Smooth muscle cell (in vitro differentiated cells): ENCODE measurements at regions not wholly inside any gene's neighbourhood (a gene's known extent, or its start where the extent isn't known, plus 50 kb on each side); places are given as distances from the start of the nearest gene placed in this dataset.

Experiments used
- DNase-seq: peaks from one replicate; lab custom pipeline; 2025; ENCODE audit not compliant: unreplicated experiment; lab: John Stamatoyannopoulos, UW
- H2AFZ ChIP-seq: fragments of 200-600 bp; sonication (generic); 2 replicates; pipeline ENCODE4 v1.6.0; 2016; ENCODE audit warnings: antibody characterized with exemption, low read depth, mild to moderate bottlenecking
- H3F3A ChIP-seq: fragments of 200-600 bp; sonication (generic); 2 replicates; pipeline ENCODE4 v1.6.0; 2017; ENCODE audit warnings: antibody characterized with exemption, low read depth
- H3K27ac ChIP-seq: fragments of 200-600 bp; sonication (generic); 2 replicates; pipeline ENCODE4 v1.5.1; 2016; ENCODE audit warnings: low read depth, mild to moderate bottlenecking
- H3K27me3 ChIP-seq: fragments of 200-600 bp; sonication (generic); 2 replicates; pipeline ENCODE4 v1.6.1; 2016; ENCODE audit warnings: low read depth, mild to moderate bottlenecking
- H3K36me3 ChIP-seq: fragments of 200-600 bp; sonication (generic); 2 replicates; pipeline ENCODE4 v1.5.1; 2016; ENCODE audit warnings: low read depth
- H3K4me1 ChIP-seq: fragments of 200-600 bp; sonication (generic); 2 replicates; pipeline ENCODE4 v1.5.1; 2016; ENCODE audit warnings: low read depth
- H3K4me2 ChIP-seq: fragments of 200-600 bp; sonication (generic); 2 replicates; pipeline ENCODE4 v1.6.0; 2016; ENCODE audit warnings: mild to moderate bottlenecking
- H3K4me3 ChIP-seq: fragments of 200-600 bp; sonication (generic); 2 replicates; pipeline ENCODE4 v1.5.1; 2016; ENCODE audit warnings: mild to moderate bottlenecking
- H3K79me2 ChIP-seq: fragments of 200-600 bp; sonication (generic); 2 replicates; pipeline ENCODE4 v1.6.0; 2016; ENCODE audit warnings: low read depth, mild to moderate bottlenecking
- H3K9ac ChIP-seq: fragments of 200-600 bp; sonication (generic); 2 replicates; pipeline ENCODE4 v1.6.0; 2016; ENCODE audit warnings: low read depth
- H3K9me3 ChIP-seq: fragments of 200-600 bp; sonication (generic); replicated peaks from 2 replicates; pipeline ENCODE4 v1.5.1; 2016; ENCODE audit warnings: low read depth
- H4K20me1 ChIP-seq: fragments of 200-600 bp; sonication (generic); 2 replicates; pipeline ENCODE4 v1.6.0; 2016; ENCODE audit warnings: low read depth
- CTCF ChIP-seq: fragments of 200-600 bp; sonication (generic); IDR thresholded peaks from 2 replicates; pipeline ENCODE4 v1.5.1; 2017; ENCODE audit warnings: borderline replicate concordance, mild to moderate bottlenecking, antibody characterized with exemption; ENCODE audit not compliant: insufficient read depth, poor library complexity, severe bottlenecking
- WGBS: methylation state at CpG from one replicate; pipeline ENCODE4 v1.1.7; 2016; ENCODE audit warnings: low lambda C conversion rate; 5-methylcytosine and 5-hydroxymethylcytosine counted together

- no peak for TF ChIP-seq CTCF
- H3K9ac ChIP-seq: no peak overlapping the region
Measured at GRCh38 chr5:166330036-166330435, 1961.4 kb upstream of the WWC1 start.

GRCh38 chr5:166331521-166331920 is 1959.9 kb upstream of the WWC1 start:
- Histone ChIP-seq H3K27me3 (no peaks in the 10 kb centered on the region), H3F3A (no peaks in the 10 kb centered on the region), H3K4me1 (no peaks in the 10 kb centered on the region), H3K9me3 (no peaks in the 10 kb centered on the region), H3K36me3 (no peaks in the 10 kb centered on the region), H3K9ac (no peak overlapping the region), H3K27ac (no peak overlapping the region), H4K20me1 (no peaks in the 10 kb centered on the region), H3K4me3 (no peak overlapping the region), H3K4me2 (no peak overlapping the region), H3K79me2 (no peaks in the 10 kb centered on the region), H2AFZ (no peak overlapping the region)
- 93% methylated on average over 4 of the region's 4 CpGs for WGBS
- DNase-seq: no peak
- no peak for TF ChIP-seq CTCF

More at GRCh38 chr5:166330036-166330435, 1961.4 kb upstream of the WWC1 start:
- Histone ChIP-seq H3K36me3 (no peaks in the 10 kb centered on the region), H3K27me3 (no peaks in the 10 kb centered on the region), H2AFZ (no peak overlapping the region), H3K4me1 (no peaks in the 10 kb centered on the region), H4K20me1 (no peaks in the 10 kb centered on the region), H3K4me2 (no peak overlapping the region), H3K27ac (no peak overlapping the region), H3K9me3 (no peaks in the 10 kb centered on the region), H3K79me2 (no peaks in the 10 kb centered on the region), H3F3A (no peaks in the 10 kb centered on the region), H3K4me3 (no peak overlapping the region)
- no peak for DNase-seq

DNA sequence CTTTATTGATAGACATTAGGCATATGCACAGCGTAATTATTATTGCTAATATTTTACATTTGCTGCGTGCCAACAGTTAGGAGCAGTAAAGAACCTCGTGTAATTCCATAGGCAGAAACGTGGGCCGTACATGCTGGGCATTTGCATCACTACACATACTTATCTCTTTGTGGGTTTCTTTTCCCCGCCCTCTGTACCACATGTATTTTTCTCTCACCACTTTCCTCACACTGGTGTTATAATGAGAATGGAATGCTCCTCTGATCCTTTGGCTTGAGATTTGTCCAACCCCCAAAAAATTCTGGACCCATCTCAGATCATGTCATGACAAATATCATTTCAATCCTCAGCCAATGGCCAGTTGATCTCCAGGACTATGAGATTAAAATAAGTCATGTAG is 1952.6 kb upstream of the WWC1 start:
- no peak overlapping the region for H3K9ac ChIP-seq
- H3K9me3 ChIP-seq: no peaks in the 10 kb centered on the region
- H3K4me2 ChIP-seq: no peak overlapping the region
- H3F3A ChIP-seq: no peaks in the 10 kb centered on the region
- 65% methylated on average over 6 of the region's 6 CpGs for WGBS
- DNase-seq: no peak
- no peaks in the 10 kb centered on the region for H3K27me3 ChIP-seq
- TF ChIP-seq CTCF: no peak
- no peak overlapping the region for H3K4me3 ChIP-seq
- peaks cover 3% of the 10 kb centered on the region for H3K4me1 ChIP-seq
- no peak overlapping the region for H2AFZ ChIP-seq
- H3K36me3 ChIP-seq: no peaks in the 10 kb centered on the region
- no peaks in the 10 kb centered on the region for H4K20me1 ChIP-seq
- no peaks in the 10 kb centered on the region for H3K79me2 ChIP-seq
- H3K27ac ChIP-seq: no peak overlapping the region

- Histone ChIP-seq H3K36me3 (no peaks in the 10 kb centered on the region), H3K79me2 (no peaks in the 10 kb centered on the region), H4K20me1 (no peaks in the 10 kb centered on the region), H3K9me3 (no peaks in the 10 kb centered on the region), H3K9ac (no peak overlapping the region), H3K27me3 (no peaks in the 10 kb centered on the region), H3K4me2 (no peak overlapping the region), H3K4me3 (no peak overlapping the region), H2AFZ (no peak overlapping the region), H3K27ac (no peak overlapping the region), H3K4me1 (peaks cover 3% of the 10 kb centered on the region), H3F3A (no peaks in the 10 kb centered on the region)
- 68% methylated on average over 1 of the region's 1 CpG for WGBS
- TF ChIP-seq CTCF: no peak
- no peak for DNase-seq
Measured at GRCh38 chr5:166340039-166340438, 1951.4 kb upstream of the WWC1 start.
